ENCODE measurements at regions not wholly inside any gene's neighbourhood (a gene's known extent, or its start where the extent isn't known, plus 50 kb on each side); places are given as distances from the start of the nearest gene placed in this dataset.

- Histone ChIP-seq H3K9me3 (peaks cover 0 to 11% (median 0%) of the 10 kb centered on the region in 4 donors), H3K4me1 (no peaks in the 10 kb centered on the region), H3K27ac (no peak overlapping the region), H3K27me3 (no peaks in the 10 kb centered on the region), H3K4me3 (no peak overlapping the region), H3K36me3 (no peaks in the 10 kb centered on the region)
- TF ChIP-seq CTCF (IDR thresholded peaks at IDR 0.05) (no peak), EP300 (IDR thresholded peaks at IDR 0.05) (no peak), POLR2A (IDR thresholded peaks at IDR 0.05) (no peak)
- no peak for DNase-seq (ENCODE audit: low spot score in 2 of 2)
Observed at GRCh38 chr4:63393544-63393943, 1015.7 kb downstream of the TECRL start.

- Histone ChIP-seq H3K27me3 (no peaks in the 10 kb centered on the region), H3K36me3 (no peaks in the 10 kb centered on the region), H3K9me3 (peaks cover 0 to 5% (median 0%) of the 10 kb centered on the region in 4 donors), H3K27ac (no peak overlapping the region), H3K4me1 (no peaks in the 10 kb centered on the region), H3K4me3 (no peak overlapping the region)
- WGBS, 2 donors: 86 to 87% methylated on average over 8 of the region's 8 CpGs
- TF ChIP-seq POLR2A (IDR thresholded peaks at IDR 0.05) (no peak), CTCF (IDR thresholded peaks at IDR 0.05) (no peak), EP300 (IDR thresholded peaks at IDR 0.05) (no peak)
- DNase-seq (ENCODE audit: low spot score in 2 of 2): no peak
Observed at GRCh38 chr4:63379750-63380522, 1029.3 kb downstream of the TECRL start.

- Histone ChIP-seq H3K4me3 (no peak overlapping the region), H3K9me3 (no peaks in the 10 kb centered on the region), H3K36me3 (no peaks in the 10 kb centered on the region), H3K27ac (no peak overlapping the region), H3K4me1 (no peaks in the 10 kb centered on the region), H3K27me3 (no peaks in the 10 kb centered on the region)
- DNase-seq (ENCODE audit: low spot score in 2 of 2): no peak
- TF ChIP-seq CTCF (IDR thresholded peaks at IDR 0.05) (no peak), EP300 (IDR thresholded peaks at IDR 0.05) (no peak), POLR2A (IDR thresholded peaks at IDR 0.05) (no peak)
Observed at GRCh38 chr4:63371001-63371400, 1038.2 kb downstream of the TECRL start.

GRCh38 chr4:63361628-63362027 is 1047.6 kb downstream of the TECRL start:
- DNase-seq (ENCODE audit: low spot score in 2 of 2): no peak
- Histone ChIP-seq H3K27ac (no peak overlapping the region), H3K4me1 (no peaks in the 10 kb centered on the region), H3K9me3 (no peaks in the 10 kb centered on the region), H3K27me3 (no peaks in the 10 kb centered on the region), H3K4me3 (no peak overlapping the region), H3K36me3 (no peaks in the 10 kb centered on the region)
- 60 to 74% methylated on average over 2 of the region's 2 CpGs for WGBS, 2 donors
- TF ChIP-seq CTCF (IDR thresholded peaks at IDR 0.05) (no peak), POLR2A (IDR thresholded peaks at IDR 0.05) (no peak), EP300 (IDR thresholded peaks at IDR 0.05) (no peak)

- no peaks in the 10 kb centered on the region for H3K27me3 ChIP-seq
- no peaks in the 10 kb centered on the region for H3K36me3 ChIP-seq
- 34 to 55% methylated on average over 3 of the region's 3 CpGs for WGBS, 2 donors
- H3K9me3 ChIP-seq: no peaks in the 10 kb centered on the region
- no peak for DNase-seq (ENCODE audit: low spot score in 2 of 2)
- H3K27ac ChIP-seq: no peak overlapping the region
- no peak for TF ChIP-seq EP300 (IDR thresholded peaks at IDR 0.05)
- TF ChIP-seq CTCF (IDR thresholded peaks at IDR 0.05): no peak
- no peak for TF ChIP-seq POLR2A (IDR thresholded peaks at IDR 0.05)
- H3K4me3 ChIP-seq: no peak overlapping the region
- no peaks in the 10 kb centered on the region for H3K4me1 ChIP-seq
Observed at GRCh38 chr4:63361066-63361465, 1048.2 kb downstream of the TECRL start.
